CD4-positive, alpha-beta memory T cell (primary cell): ENCODE measurements at regions not wholly inside any gene's neighbourhood (a gene's known extent, or its start where the extent isn't known, plus 50 kb on each side); places are given as distances from the start of the nearest gene placed in this dataset.

Experiments
- CTCF ChIA-PET: fragments of 350-600 bp; sonication (Branson Sonifier 250); formaldehyde crosslinking; loops from one replicate; lab custom pipeline; 2021; ENCODE audit warnings: inconsistent platforms; ENCODE audit not compliant: partially characterized antibody; lab: Charles Lee
- POLR2A ChIA-PET: fragments of 350-600 bp; sonication (Branson Sonifier 250); formaldehyde crosslinking; loops from one replicate; lab custom pipeline; 2021; ENCODE audit not compliant: partially characterized antibody; lab: Charles Lee
- DNase-seq, 5 donors: peaks; one replicate each; pipeline versions ENCODE4 v3.0.0 to v3.0.0-alpha.2; 2020 to 2022; ENCODE audit warnings: mixed read lengths in 1 of 5
- H3K27ac ChIP-seq: one replicate; pipeline ENCODE4 v1.7.0; 2013; ENCODE audit warnings: low read depth, low read length
- H3K27me3 ChIP-seq: 2 replicates; pipeline ENCODE4 v1.7.0; 2013; ENCODE audit warnings: mild to moderate bottlenecking, low read length, moderate library complexity; ENCODE audit not compliant: insufficient read depth
- H3K36me3 ChIP-seq: 2 replicates; pipeline ENCODE4 v1.7.0; 2013; ENCODE audit warnings: mild to moderate bottlenecking, low read length, moderate library complexity; ENCODE audit not compliant: insufficient read depth
- H3K4me1 ChIP-seq: 2 replicates; pipeline ENCODE4 v1.7.0; 2013; ENCODE audit warnings: mild to moderate bottlenecking, low read length, moderate library complexity; ENCODE audit not compliant: insufficient read depth
- H3K4me3 ChIP-seq, 2 donors: one replicate each; pipeline ENCODE4 v1.7.0; 2013; ENCODE audit warnings: low read length in 2 of 2, mild to moderate bottlenecking in 1 of 2
- H3K9me3 ChIP-seq, 2 donors: one replicate each; pipeline ENCODE4 v1.7.0; 2013; ENCODE audit warnings: low read length in 2 of 2, control low read depth in 1 of 2; ENCODE audit not compliant: control insufficient read depth in 1 of 2
- H3K27ac Mint-ChIP-seq, 7 donors: one replicate each; pipeline ENCODE4 v1.8.0; 2020 to 2021; ENCODE audit warnings: mixed read lengths in 7 of 7, mild to moderate bottlenecking in 6 of 7, inconsistent platforms in 3 of 7, moderate library complexity in 3 of 7
- H3K27me3 Mint-ChIP-seq, 2 donors: one replicate each; pipeline ENCODE4 v1.8.0; 2020 to 2021; ENCODE audit warnings: mixed read lengths in 2 of 2
- H3K36me3 Mint-ChIP-seq, 2 donors: one replicate each; pipeline ENCODE4 v1.8.0; 2020 to 2021; ENCODE audit warnings: mixed read lengths in 2 of 2, inconsistent platforms in 1 of 2, mild to moderate bottlenecking in 1 of 2
- H3K4me1 Mint-ChIP-seq, 4 donors: one replicate each; pipeline ENCODE4 v1.8.0; 2020 to 2021; ENCODE audit warnings: mixed read lengths in 4 of 4, mild to moderate bottlenecking in 1 of 4
- H3K4me3 Mint-ChIP-seq, 8 donors: one replicate each; pipeline ENCODE4 v1.8.0; 2020 to 2021; ENCODE audit warnings: mixed read lengths in 8 of 8, mild to moderate bottlenecking in 7 of 8, moderate library complexity in 6 of 8, inconsistent platforms in 3 of 8
- H3K9me3 Mint-ChIP-seq, 8 donors: one replicate each; pipeline ENCODE4 v1.8.0; 2020 to 2021; ENCODE audit warnings: mixed read lengths in 8 of 8, mild to moderate bottlenecking in 5 of 8, inconsistent platforms in 3 of 8, moderate library complexity in 1 of 8
- intact Hi-C: fragments of 100-400 bp; cut with micrococcal nuclease; formaldehyde crosslinking; loops from one replicate; pipeline ENCODE4 v1.15.1; 2023

- CTCF ChIA-PET: no interaction called here
- POLR2A ChIA-PET: no interaction called here
- no peak for DNase-seq
Measured at GRCh38 chr5:124383693-124384092, 362.7 kb downstream of the ZNF608 start.

GRCh38 chr5:124377386-124377785 lies 369.1 kb downstream of the ZNF608 start:
- H3K4me3 ChIP-seq: no peak overlapping the region
- no peak overlapping the region for H3K27ac ChIP-seq
- Mint-ChIP-seq H3K27me3 (no peaks in the 10 kb centered on the region), H3K27ac (no peak overlapping the region), H3K4me1 (no peaks in the 10 kb centered on the region), H3K36me3 (no peaks in the 10 kb centered on the region), H3K4me3 (no peak overlapping the region), H3K9me3 (peaks cover 0 to 17% (median 10%) of the 10 kb centered on the region in 8 donors)
- no peak for DNase-seq
- POLR2A ChIA-PET: no interaction called here
- no peaks in the 10 kb centered on the region for H3K4me1 ChIP-seq
- H3K9me3 ChIP-seq: no peaks in the 10 kb centered on the region
- H3K27me3 ChIP-seq: no peaks in the 10 kb centered on the region
- CTCF ChIA-PET: no interaction called here
- intact Hi-C loops: no loop called here
- H3K36me3 ChIP-seq: no peaks in the 10 kb centered on the region

More at GRCh38 chr5:124383693-124384092, 362.7 kb downstream of the ZNF608 start:
- no peaks in the 10 kb centered on the region for H3K4me1 Mint-ChIP-seq
- intact Hi-C loops: no loop called here
- H3K27me3 Mint-ChIP-seq: no peaks in the 10 kb centered on the region
- no peaks in the 10 kb centered on the region for H3K36me3 ChIP-seq
- no peak overlapping the region for H3K27ac ChIP-seq
- H3K4me3 ChIP-seq: no peak overlapping the region
- H3K27ac Mint-ChIP-seq: no peak overlapping the region
- H3K9me3 ChIP-seq: no peaks in the 10 kb centered on the region
- H3K4me3 Mint-ChIP-seq: no peak overlapping the region
- H3K4me1 ChIP-seq: no peaks in the 10 kb centered on the region
- H3K9me3 Mint-ChIP-seq: peaks cover 0 to 30% (median 23%) of the 10 kb centered on the region in 8 donors
- H3K36me3 Mint-ChIP-seq: no peaks in the 10 kb centered on the region
- no peaks in the 10 kb centered on the region for H3K27me3 ChIP-seq

DNA sequence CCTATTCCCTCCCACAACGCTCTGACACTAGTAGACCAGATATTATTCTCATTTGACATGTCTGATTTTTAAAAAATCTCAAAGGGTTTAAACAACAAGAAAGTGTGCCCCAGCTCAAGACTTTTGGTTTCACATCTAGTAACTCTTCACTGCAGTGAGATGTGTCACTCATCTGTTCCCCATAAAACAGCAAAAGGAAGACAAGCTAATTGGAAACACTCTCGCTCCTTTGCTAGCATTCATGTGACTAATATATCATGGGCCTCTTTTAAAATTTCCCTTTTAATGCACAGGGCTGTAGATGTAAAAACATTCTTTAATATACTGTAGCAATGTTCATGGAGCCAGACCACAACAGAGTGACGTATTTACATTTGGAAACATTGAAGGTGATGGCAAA lies 372.6 kb downstream of the ZNF608 start:
- intact Hi-C loops: no loop called here
- ChIA-PET POLR2A (no interaction called here), CTCF (no interaction called here)
- no peak overlapping the region for H3K4me3 ChIP-seq
- no peaks in the 10 kb centered on the region for H3K27me3 Mint-ChIP-seq
- no peaks in the 10 kb centered on the region for H3K27me3 ChIP-seq
- H3K27ac Mint-ChIP-seq: no peak overlapping the region
- no peaks in the 10 kb centered on the region for H3K4me1 Mint-ChIP-seq
- no peaks in the 10 kb centered on the region for H3K36me3 Mint-ChIP-seq
- peaks cover 0 to 12% (median 2%) of the 10 kb centered on the region in 8 donors for H3K9me3 Mint-ChIP-seq
- H3K36me3 ChIP-seq: no peaks in the 10 kb centered on the region
- no peak overlapping the region for H3K27ac ChIP-seq
- no peak overlapping the region for H3K4me3 Mint-ChIP-seq
- no peak for DNase-seq
- H3K9me3 ChIP-seq: no peaks in the 10 kb centered on the region
- H3K4me1 ChIP-seq: no peaks in the 10 kb centered on the region

GRCh38 chr5:124372457-124372856 lies 374.0 kb downstream of the ZNF608 start:
- no peak overlapping the region for H3K27ac Mint-ChIP-seq
- no peaks in the 10 kb centered on the region for H3K27me3 ChIP-seq
- no peaks in the 10 kb centered on the region for H3K36me3 ChIP-seq
- H3K4me3 Mint-ChIP-seq: no peak overlapping the region
- H3K4me1 ChIP-seq: no peaks in the 10 kb centered on the region
- no peaks in the 10 kb centered on the region for H3K27me3 Mint-ChIP-seq
- H3K36me3 Mint-ChIP-seq: no peaks in the 10 kb centered on the region
- no peaks in the 10 kb centered on the region for H3K4me1 Mint-ChIP-seq
- intact Hi-C loops: no loop called here
- CTCF ChIA-PET: no interaction called here
- no peaks in the 10 kb centered on the region for H3K9me3 ChIP-seq
- no peak overlapping the region for H3K27ac ChIP-seq
- DNase-seq: no peak
- H3K4me3 ChIP-seq: no peak overlapping the region
- POLR2A ChIA-PET: no interaction called here
- peaks cover 0 to 12% (median 4%) of the 10 kb centered on the region in 8 donors for H3K9me3 Mint-ChIP-seq

DNA sequence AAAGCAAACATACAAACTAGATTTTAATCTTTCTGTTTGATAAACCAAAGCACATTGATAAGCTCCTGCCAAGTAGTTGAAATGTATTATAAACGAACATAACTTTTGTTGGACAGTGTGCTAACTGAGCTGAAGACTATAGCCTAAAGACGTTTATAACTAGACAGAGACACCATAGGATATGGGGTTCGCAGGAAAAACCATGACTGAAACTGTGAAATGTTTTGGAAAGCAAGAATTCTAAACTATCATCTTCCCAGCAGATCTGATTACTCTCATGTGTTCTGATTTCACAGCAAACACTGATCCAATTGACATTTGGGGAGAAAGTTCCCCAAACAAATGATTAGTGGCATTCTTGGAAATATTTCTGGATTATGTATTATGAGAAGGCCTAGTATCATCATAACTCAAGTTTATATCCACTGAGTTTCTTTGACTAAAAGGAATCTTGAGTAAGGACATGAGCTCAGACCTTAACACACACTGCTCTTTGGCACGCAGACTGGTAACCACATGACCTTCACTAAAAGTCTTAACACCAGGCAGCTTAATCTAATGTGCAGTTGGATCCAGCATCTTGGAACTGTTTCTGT lies 375.2 kb downstream of the ZNF608 start:
- Histone ChIP-seq H3K27me3 (no peaks in the 10 kb centered on the region), H3K4me3 (no peak overlapping the region), H3K9me3 (no peaks in the 10 kb centered on the region), H3K27ac (no peak overlapping the region), H3K4me1 (no peaks in the 10 kb centered on the region), H3K36me3 (no peaks in the 10 kb centered on the region)
- Mint-ChIP-seq H3K36me3 (no peaks in the 10 kb centered on the region), H3K27me3 (no peaks in the 10 kb centered on the region), H3K27ac (no peak overlapping the region), H3K9me3 (peaks cover 0 to 11% (median 4%) of the 10 kb centered on the region in 8 donors), H3K4me3 (no peak overlapping the region), H3K4me1 (no peaks in the 10 kb centered on the region)
- POLR2A ChIA-PET: no interaction called here
- DNase-seq: no peak
- CTCF ChIA-PET: no interaction called here
- intact Hi-C loops: no loop called here

DNA sequence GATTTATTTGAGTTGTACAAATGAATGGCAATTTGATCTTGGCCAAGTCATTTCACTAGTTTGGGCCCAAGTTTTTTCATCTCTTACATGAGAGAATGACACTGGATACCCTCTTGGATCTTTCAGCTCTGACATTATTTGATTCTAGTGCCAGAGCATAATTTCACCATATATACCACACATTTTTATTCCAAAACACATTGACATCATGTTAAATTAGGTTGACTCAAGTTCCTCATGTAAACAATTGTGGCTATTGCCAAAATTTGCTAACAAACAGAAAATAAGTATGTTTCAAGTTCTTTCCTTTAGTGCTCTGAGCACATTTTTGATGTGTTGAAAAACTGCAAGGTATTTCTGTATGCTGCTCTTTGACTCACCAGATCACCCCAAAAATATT lies 375.8 kb downstream of the ZNF608 start:
- H3K36me3 ChIP-seq: no peaks in the 10 kb centered on the region
- H3K4me1 Mint-ChIP-seq: no peaks in the 10 kb centered on the region
- CTCF ChIA-PET: no interaction called here
- no peak for DNase-seq
- no peak overlapping the region for H3K27ac ChIP-seq
- intact Hi-C loops: no loop called here
- H3K27ac Mint-ChIP-seq: no peak overlapping the region
- POLR2A ChIA-PET: no interaction called here
- peaks cover 0 to 9% (median 4%) of the 10 kb centered on the region in 8 donors for H3K9me3 Mint-ChIP-seq
- H3K36me3 Mint-ChIP-seq: no peaks in the 10 kb centered on the region
- no peak overlapping the region for H3K4me3 ChIP-seq
- no peak overlapping the region for H3K4me3 Mint-ChIP-seq
- H3K27me3 Mint-ChIP-seq: no peaks in the 10 kb centered on the region
- no peaks in the 10 kb centered on the region for H3K4me1 ChIP-seq
- H3K9me3 ChIP-seq: no peaks in the 10 kb centered on the region
- no peaks in the 10 kb centered on the region for H3K27me3 ChIP-seq

DNA sequence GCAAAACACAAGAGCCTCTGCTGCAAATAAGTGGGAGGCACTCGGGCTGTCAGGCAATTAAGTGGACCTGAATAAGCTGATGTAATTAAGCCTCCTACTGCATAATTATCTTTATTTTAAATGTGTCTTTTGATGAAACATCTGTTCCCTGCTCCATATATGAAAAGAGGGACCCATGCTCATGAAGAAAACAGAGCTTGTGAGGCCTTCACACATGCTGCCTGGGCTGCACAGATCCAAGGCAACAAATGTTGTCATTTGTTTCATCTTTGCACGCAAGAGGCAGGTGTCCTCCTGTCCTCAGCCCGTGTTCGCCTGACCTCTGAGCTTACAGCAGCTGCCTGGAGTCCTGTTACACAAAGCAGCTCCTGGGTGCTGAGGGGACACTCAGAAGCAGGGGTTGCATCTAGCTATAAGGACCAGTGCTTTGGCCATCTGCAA lies 381.1 kb downstream of the ZNF608 start:
- CTCF ChIA-PET: no interaction called here

More for the DNA sequence above, 381.1 kb downstream of the ZNF608 start:
- no peak overlapping the region for H3K27ac Mint-ChIP-seq
- Histone ChIP-seq H3K27ac (no peak overlapping the region), H3K9me3 (no peaks in the 10 kb centered on the region), H3K36me3 (no peaks in the 10 kb centered on the region), H3K27me3 (no peaks in the 10 kb centered on the region), H3K4me3 (no peak overlapping the region), H3K4me1 (no peaks in the 10 kb centered on the region)
- H3K9me3 Mint-ChIP-seq: peaks cover 0 to 17% (median 5%) of the 10 kb centered on the region in 8 donors
- no peaks in the 10 kb centered on the region for H3K4me1 Mint-ChIP-seq
- intact Hi-C loops: no loop called here
- no peaks in the 10 kb centered on the region for H3K27me3 Mint-ChIP-seq
- POLR2A ChIA-PET: no interaction called here
- no peaks in the 10 kb centered on the region for H3K36me3 Mint-ChIP-seq
- no peak overlapping the region for H3K4me3 Mint-ChIP-seq
- no peak for DNase-seq
